PC-3 (cell line): ENCODE measurements at regions not wholly inside any gene's neighbourhood (a gene's known extent, or its start where the extent isn't known, plus 50 kb on each side); places are given as distances from the start of the nearest gene placed in this dataset.

ENCODE experiments used
- EZH2 ChIP-seq: fragments of 300-600 bp; sonication (generic); IDR thresholded peaks from one replicate; pipeline ENCODE4 v1.6.1; 2017; ENCODE audit warnings: antibody characterized with exemption, mild to moderate bottlenecking, low read length; ENCODE audit not compliant: unreplicated experiment
- EZH2phosphoT487 ChIP-seq: fragments of 300-600 bp; sonication (generic); IDR thresholded peaks from 2 replicates; pipeline ENCODE4 v1.6.1; 2018; ENCODE audit warnings: mild to moderate bottlenecking, antibody characterized with exemption, low read length, borderline replicate concordance
- TF ChIP-seq, protein P1 (sequence below): fragments of 300-600 bp; sonication (generic); conservative IDR thresholded peaks from 2 replicates; pipeline ENCODE4 v1.5.1; 2017; ENCODE audit warnings: antibody characterized with exemption, low read depth, mild to moderate bottlenecking, low read length

DNA sequence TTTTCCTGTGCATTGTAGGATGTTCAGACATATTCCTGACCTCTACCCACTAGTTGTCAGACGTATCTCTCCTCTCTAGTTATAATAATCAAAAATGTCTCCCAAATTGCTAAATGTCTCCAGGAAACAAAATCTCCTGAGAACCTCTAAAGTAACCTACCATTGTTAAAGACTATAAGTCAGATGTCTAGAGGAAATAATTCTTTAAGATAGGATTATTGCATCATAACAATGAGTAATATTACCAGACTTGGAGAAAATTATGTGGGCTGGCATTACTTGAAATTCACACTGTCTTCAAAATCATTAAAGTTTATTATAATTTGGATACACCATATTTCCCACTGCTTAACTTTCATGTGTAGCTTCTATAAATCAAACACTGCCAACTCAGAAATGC, 643.0 kb upstream of the ADGRL2 start:
- TF ChIP-seq EZH2, result no peak
- TF ChIP-seq, protein P1, sequence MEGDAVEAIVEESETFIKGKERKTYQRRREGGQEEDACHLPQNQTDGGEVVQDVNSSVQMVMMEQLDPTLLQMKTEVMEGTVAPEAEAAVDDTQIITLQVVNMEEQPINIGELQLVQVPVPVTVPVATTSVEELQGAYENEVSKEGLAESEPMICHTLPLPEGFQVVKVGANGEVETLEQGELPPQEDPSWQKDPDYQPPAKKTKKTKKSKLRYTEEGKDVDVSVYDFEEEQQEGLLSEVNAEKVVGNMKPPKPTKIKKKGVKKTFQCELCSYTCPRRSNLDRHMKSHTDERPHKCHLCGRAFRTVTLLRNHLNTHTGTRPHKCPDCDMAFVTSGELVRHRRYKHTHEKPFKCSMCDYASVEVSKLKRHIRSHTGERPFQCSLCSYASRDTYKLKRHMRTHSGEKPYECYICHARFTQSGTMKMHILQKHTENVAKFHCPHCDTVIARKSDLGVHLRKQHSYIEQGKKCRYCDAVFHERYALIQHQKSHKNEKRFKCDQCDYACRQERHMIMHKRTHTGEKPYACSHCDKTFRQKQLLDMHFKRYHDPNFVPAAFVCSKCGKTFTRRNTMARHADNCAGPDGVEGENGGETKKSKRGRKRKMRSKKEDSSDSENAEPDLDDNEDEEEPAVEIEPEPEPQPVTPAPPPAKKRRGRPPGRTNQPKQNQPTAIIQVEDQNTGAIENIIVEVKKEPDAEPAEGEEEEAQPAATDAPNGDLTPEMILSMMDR, result no peak
- TF ChIP-seq EZH2phosphoT487, result no peak
